NB4 (cell line): ENCODE measurements at regions not wholly inside any gene's neighbourhood (a gene's known extent, or its start where the extent isn't known, plus 50 kb on each side); places are given as distances from the start of the nearest gene placed in this dataset.

Experiments
- DNase-seq: peaks from one replicate; pipeline ENCODE4 v3.0.0; 2010; ENCODE audit warnings: low read depth
- H3K4me3 ChIP-seq: one replicate; pipeline ENCODE4 v1.5.1; 2011; ENCODE audit warnings: mild to moderate bottlenecking, low read depth, low read length, moderate library complexity
- CTCF ChIP-seq: IDR thresholded peaks from one replicate; pipeline ENCODE4 v1.5.1; 2012; ENCODE audit warnings: low read depth, low read length
- MAX ChIP-seq: IDR thresholded peaks from 2 replicates; pipeline ENCODE4 v1.6.1; 2011; ENCODE audit warnings: low read depth, low read length
- MYC ChIP-seq: IDR thresholded peaks from 2 replicates; pipeline ENCODE4 v1.6.1; 2011; ENCODE audit warnings: low read depth, low read length
- POLR2A ChIP-seq: IDR thresholded peaks from 2 replicates; pipeline ENCODE4 v1.6.1; 2011; ENCODE audit warnings: mild to moderate bottlenecking; ENCODE audit not compliant: insufficient read length; ENCODE audit errors: extremely low read depth

- no peak for TF ChIP-seq MAX
- no peak for TF ChIP-seq CTCF
- no peak for TF ChIP-seq POLR2A
- TF ChIP-seq MYC = no peak
- no peak overlapping the region for H3K4me3 ChIP-seq
- DNase-seq = no peak
Measured at GRCh38 chr9:2281803-2282185, 266.6 kb downstream of the SMARCA2 start.

- TF ChIP-seq MYC = no peak
- no peak for TF ChIP-seq POLR2A
- no peak for TF ChIP-seq CTCF
- no peak for TF ChIP-seq MAX
- DNase-seq = no peak
- no peak overlapping the region for H3K4me3 ChIP-seq
Measured at GRCh38 chr9:2284770-2285169, 269.6 kb downstream of the SMARCA2 start.

GRCh38 chr9:2285416-2286332, 270.5 kb downstream of the SMARCA2 start:
- TF ChIP-seq CTCF (no peak), MYC (no peak)
- H3K4me3 ChIP-seq = no peak overlapping the region
- no peak for DNase-seq

- TF ChIP-seq MYC (no peak), MAX (no peak), CTCF (no peak), POLR2A (no peak)
- DNase-seq = no peak
- H3K4me3 ChIP-seq = no peak overlapping the region
Measured at GRCh38 chr9:2286333-2286705, 271.2 kb downstream of the SMARCA2 start.

GRCh38 chr9:2286825-2287455, 271.8 kb downstream of the SMARCA2 start:
- H3K4me3 ChIP-seq = no peak overlapping the region

More at GRCh38 chr9:2286825-2287455, 271.8 kb downstream of the SMARCA2 start:
- TF ChIP-seq POLR2A (no peak), CTCF (no peak), MYC (no peak)
- no peak for DNase-seq
